ENCODE measurements at regions not wholly inside any gene's neighbourhood (a gene's known extent, or its start where the extent isn't known, plus 50 kb on each side); places are given as distances from the start of the nearest gene placed in this dataset.

DNA sequence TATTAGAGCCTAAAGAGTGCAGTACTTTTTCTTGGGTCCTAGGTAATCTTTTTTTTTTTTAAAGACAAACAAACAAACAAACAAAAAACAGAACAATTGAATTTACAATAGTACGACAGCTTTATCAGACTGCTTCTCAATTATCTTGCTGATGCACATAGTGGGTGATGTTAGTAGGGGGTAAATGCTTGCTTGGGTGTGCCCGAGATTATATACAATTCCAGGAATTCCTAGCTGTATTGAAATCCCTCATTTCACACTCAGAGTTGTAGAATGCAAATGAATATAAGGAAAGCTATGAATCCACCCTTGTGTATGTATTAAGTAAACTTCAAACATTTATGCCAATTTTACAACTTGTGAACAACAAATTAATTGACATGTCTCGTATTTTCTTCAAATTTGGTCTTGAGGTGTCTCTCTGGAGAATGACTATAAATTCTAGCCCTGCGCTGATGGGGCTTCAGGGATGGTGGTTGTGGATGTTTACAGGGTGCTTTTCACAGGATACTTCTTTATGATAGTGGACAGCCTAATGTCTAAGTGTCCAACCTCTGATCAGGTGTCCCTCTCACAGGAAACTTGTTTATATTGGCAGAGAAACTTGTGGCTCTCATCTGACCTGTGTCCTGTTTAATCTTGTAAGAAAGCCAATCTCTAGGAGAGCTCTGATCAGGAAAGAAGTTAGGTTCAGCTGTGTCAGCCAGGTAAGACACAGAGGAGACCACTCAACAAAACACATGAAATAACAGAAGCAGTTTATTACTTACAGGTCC is 61.9 kb upstream of the SLC39A10 start:
- Histone ChIP-seq H3K4me1 (ENCODE audit: control insufficient read depth in 1 of 2, insufficient read depth in 2 of 2, low read length in 2 of 2) (no peaks in the 10 kb centered on the region), H3K27ac (ENCODE audit: low read depth in 1 of 2, low read length in 2 of 2) (no peak overlapping the region), H3K36me3 (ENCODE audit: control insufficient read depth in 1 of 2, insufficient read depth in 2 of 2, low read length in 1 of 2) (no peaks in the 10 kb centered on the region), H3K27me3 (ENCODE audit: control insufficient read depth in 1 of 2, insufficient read depth in 2 of 2, low read length in 1 of 2) (no peaks in the 10 kb centered on the region), H3K4me3 (ENCODE audit: low read length in 2 of 2) (no peak overlapping the region), H3K9me3 (ENCODE audit: control insufficient read depth, low read length) (no peaks in the 10 kb centered on the region)
- 78 to 83% methylated on average over 4 of the region's 4 CpGs for WGBS, 2 donors
- ATAC-seq (ENCODE audit: low FRiP score) (no peak), DNase-seq (no peak)
- intact Hi-C loops (cut with DNase I), result no loop called here

GRCh38 chr2:195594248-195594647 is 62.8 kb upstream of the SLC39A10 start:
- Histone ChIP-seq H3K9me3 (ENCODE audit: control insufficient read depth, low read length) (no peaks in the 10 kb centered on the region), H3K27me3 (ENCODE audit: control insufficient read depth in 1 of 2, insufficient read depth in 2 of 2, low read length in 1 of 2) (no peaks in the 10 kb centered on the region), H3K27ac (ENCODE audit: low read depth in 1 of 2, low read length in 2 of 2) (no peak overlapping the region), H3K4me3 (ENCODE audit: low read length in 2 of 2) (no peak overlapping the region), H3K4me1 (ENCODE audit: control insufficient read depth in 1 of 2, insufficient read depth in 2 of 2, low read length in 2 of 2) (no peaks in the 10 kb centered on the region), H3K36me3 (ENCODE audit: control insufficient read depth in 1 of 2, insufficient read depth in 2 of 2, low read length in 1 of 2) (no peaks in the 10 kb centered on the region)
- DNase-seq (no peak), ATAC-seq (ENCODE audit: low FRiP score) (no peak)
- intact Hi-C loops (cut with DNase I), result no loop called here
- WGBS, 2 donors, result 55 to 58% methylated on average over 3 of the region's 3 CpGs

DNA sequence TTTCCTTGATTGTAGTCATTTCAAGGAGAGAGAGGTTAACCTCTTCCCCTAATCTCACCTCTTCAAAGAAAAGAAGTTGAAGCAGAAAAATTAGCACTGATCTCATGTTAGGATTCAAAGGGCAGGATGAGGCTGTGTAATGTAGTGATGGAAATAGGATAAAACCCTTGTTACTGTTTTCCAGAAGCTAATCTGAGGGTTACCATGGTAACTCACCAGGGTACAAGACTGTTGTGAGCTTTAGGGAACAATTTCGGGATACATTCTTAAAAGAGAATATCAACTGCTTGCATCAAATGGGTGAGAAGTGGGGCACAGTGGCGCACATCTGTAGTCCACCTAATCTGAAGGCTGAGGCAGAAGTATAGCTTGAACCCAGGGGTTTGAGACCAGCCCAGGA is 64.9 kb upstream of the SLC39A10 start:
- intact Hi-C loops (cut with DNase I), result no loop called here
- no peaks in the 10 kb centered on the region for H3K27me3 ChIP-seq (ENCODE audit: control insufficient read depth in 1 of 2, insufficient read depth in 2 of 2, low read length in 1 of 2)
- no peaks in the 10 kb centered on the region for H3K36me3 ChIP-seq (ENCODE audit: control insufficient read depth in 1 of 2, insufficient read depth in 2 of 2, low read length in 1 of 2)
- H3K27ac ChIP-seq (ENCODE audit: low read depth in 1 of 2, low read length in 2 of 2), result no peak overlapping the region
- DNase-seq, result no peak
- no peaks in the 10 kb centered on the region for H3K9me3 ChIP-seq (ENCODE audit: control insufficient read depth, low read length)
- no peak overlapping the region for H3K4me3 ChIP-seq (ENCODE audit: low read length in 2 of 2)
- no peaks in the 10 kb centered on the region for H3K4me1 ChIP-seq (ENCODE audit: control insufficient read depth in 1 of 2, insufficient read depth in 2 of 2, low read length in 2 of 2)
- no peak for ATAC-seq (ENCODE audit: low FRiP score)
- 84 to 95% methylated on average over 2 of the region's 2 CpGs for WGBS, 2 donors

- no peak for ATAC-seq (ENCODE audit: low FRiP score)
- Histone ChIP-seq H3K4me1 (ENCODE audit: control insufficient read depth in 1 of 2, insufficient read depth in 2 of 2, low read length in 2 of 2) (no peaks in the 10 kb centered on the region), H3K4me3 (ENCODE audit: low read length in 2 of 2) (no peak overlapping the region), H3K27me3 (ENCODE audit: control insufficient read depth in 1 of 2, insufficient read depth in 2 of 2, low read length in 1 of 2) (no peaks in the 10 kb centered on the region), H3K27ac (ENCODE audit: low read depth in 1 of 2, low read length in 2 of 2) (no peak overlapping the region), H3K9me3 (ENCODE audit: control insufficient read depth, low read length) (no peaks in the 10 kb centered on the region), H3K36me3 (ENCODE audit: control insufficient read depth in 1 of 2, insufficient read depth in 2 of 2, low read length in 1 of 2) (no peaks in the 10 kb centered on the region)
- DNase-seq, result no peak
- intact Hi-C loops (cut with DNase I), result no loop called here
- 88 to 94% methylated on average over 1 of the region's 1 CpG for WGBS, 2 donors
These were observed 66.2 kb upstream of the SLC39A10 start for GRCh38 chr2:195590861-195591205.

DNA sequence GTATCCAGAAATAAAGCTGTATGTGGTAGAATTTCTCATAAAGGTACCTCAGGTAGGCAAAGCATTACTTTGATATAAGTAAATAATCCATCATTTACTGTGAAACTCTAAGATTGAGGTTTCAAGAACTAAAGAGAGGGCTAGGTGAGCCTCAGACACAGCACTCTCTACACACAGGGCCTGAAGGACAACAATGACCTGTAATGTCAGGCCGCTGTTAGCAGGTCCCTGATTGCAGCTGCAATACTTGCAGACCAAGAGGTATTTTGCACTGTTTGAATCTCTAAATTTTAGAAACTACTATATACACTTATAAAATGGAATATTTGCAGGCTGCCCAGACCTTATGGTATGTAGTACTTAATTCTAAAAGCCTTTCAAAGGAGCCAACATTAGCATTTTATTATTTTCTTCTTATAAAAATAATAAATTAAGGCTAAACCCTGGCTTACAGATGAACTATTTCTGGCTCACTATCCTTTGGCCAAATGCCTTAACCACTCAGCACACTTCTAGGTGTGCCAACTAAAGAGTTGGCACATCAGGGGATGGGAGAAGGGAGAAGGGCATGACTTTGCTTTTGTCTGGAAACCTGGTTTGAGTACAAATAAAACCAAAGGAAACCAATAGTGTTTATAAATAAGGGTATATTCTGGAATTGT is 66.7 kb upstream of the SLC39A10 start:
- ATAC-seq (ENCODE audit: low FRiP score) (no peak), DNase-seq (no peak)
- Histone ChIP-seq H3K9me3 (ENCODE audit: control insufficient read depth, low read length) (no peaks in the 10 kb centered on the region), H3K27ac (ENCODE audit: low read depth in 1 of 2, low read length in 2 of 2) (no peak overlapping the region), H3K4me1 (ENCODE audit: control insufficient read depth in 1 of 2, insufficient read depth in 2 of 2, low read length in 2 of 2) (no peaks in the 10 kb centered on the region), H3K36me3 (ENCODE audit: control insufficient read depth in 1 of 2, insufficient read depth in 2 of 2, low read length in 1 of 2) (no peaks in the 10 kb centered on the region), H3K27me3 (ENCODE audit: control insufficient read depth in 1 of 2, insufficient read depth in 2 of 2, low read length in 1 of 2) (no peaks in the 10 kb centered on the region), H3K4me3 (ENCODE audit: low read length in 2 of 2) (no peak overlapping the region)
- 68 to 75% methylated on average over 1 of the region's 1 CpG for WGBS, 2 donors
- intact Hi-C loops (cut with DNase I), result no loop called here

GRCh38 chr2:195587966-195588365 is 69.1 kb upstream of the SLC39A10 start:
- WGBS, 2 donors, result 71 to 75% methylated on average over 5 of the region's 5 CpGs
- intact Hi-C loops (cut with DNase I), result no loop called here

GRCh38 chr2:195586062-195586714 is 70.8 kb upstream of the SLC39A10 start:
- WGBS, 2 donors, result 53 to 58% methylated on average over 1 of the region's 1 CpG
- H3K27ac ChIP-seq (ENCODE audit: low read depth in 1 of 2, low read length in 2 of 2), result no peak overlapping the region
- H3K27me3 ChIP-seq (ENCODE audit: control insufficient read depth in 1 of 2, insufficient read depth in 2 of 2, low read length in 1 of 2), result no peaks in the 10 kb centered on the region
- no peaks in the 10 kb centered on the region for H3K9me3 ChIP-seq (ENCODE audit: control insufficient read depth, low read length)
- intact Hi-C loops (cut with DNase I), result no loop called here
- H3K36me3 ChIP-seq (ENCODE audit: control insufficient read depth in 1 of 2, insufficient read depth in 2 of 2, low read length in 1 of 2), result no peaks in the 10 kb centered on the region
- no peak for DNase-seq
- no peaks in the 10 kb centered on the region for H3K4me1 ChIP-seq (ENCODE audit: control insufficient read depth in 1 of 2, insufficient read depth in 2 of 2, low read length in 2 of 2)
- H3K4me3 ChIP-seq (ENCODE audit: low read length in 2 of 2), result no peak overlapping the region
- no peak for ATAC-seq (ENCODE audit: low FRiP score)

More at GRCh38 chr2:195587966-195588365, 69.1 kb upstream of the SLC39A10 start:
- Histone ChIP-seq H3K4me1 (ENCODE audit: control insufficient read depth in 1 of 2, insufficient read depth in 2 of 2, low read length in 2 of 2) (no peaks in the 10 kb centered on the region), H3K27ac (ENCODE audit: low read depth in 1 of 2, low read length in 2 of 2) (no peak overlapping the region), H3K36me3 (ENCODE audit: control insufficient read depth in 1 of 2, insufficient read depth in 2 of 2, low read length in 1 of 2) (no peaks in the 10 kb centered on the region), H3K27me3 (ENCODE audit: control insufficient read depth in 1 of 2, insufficient read depth in 2 of 2, low read length in 1 of 2) (no peaks in the 10 kb centered on the region), H3K4me3 (ENCODE audit: low read length in 2 of 2) (no peak overlapping the region), H3K9me3 (ENCODE audit: control insufficient read depth, low read length) (no peaks in the 10 kb centered on the region)
- no peak for DNase-seq
- ATAC-seq (ENCODE audit: low FRiP score), result no peak

DNA sequence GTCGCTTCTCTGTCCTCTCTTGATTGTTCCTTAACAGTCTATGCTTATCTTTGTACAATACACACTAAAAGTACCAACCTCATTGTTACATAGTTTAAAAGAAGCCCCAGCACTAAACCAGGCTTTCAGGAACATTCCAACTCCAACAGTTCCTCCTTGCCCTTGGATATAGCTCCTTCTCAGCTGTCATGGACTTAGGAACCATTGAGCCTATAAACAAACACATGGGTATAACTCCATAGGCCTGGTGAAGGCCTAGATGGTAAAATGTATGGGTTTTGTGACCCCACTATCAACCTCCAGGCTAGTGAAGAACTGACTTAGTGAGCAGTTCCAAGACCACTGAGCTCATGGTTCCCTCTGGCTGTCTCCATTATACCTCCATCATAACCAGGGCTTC is 74.8 kb upstream of the SLC39A10 start:
- 77 to 89% methylated on average over 1 of the region's 1 CpG for WGBS, 2 donors
- no peak overlapping the region for H3K27ac ChIP-seq (ENCODE audit: low read depth in 1 of 2, low read length in 2 of 2)
- no peaks in the 10 kb centered on the region for H3K9me3 ChIP-seq (ENCODE audit: control insufficient read depth, low read length)
- DNase-seq (no peak), ATAC-seq (ENCODE audit: low FRiP score) (no peak)
- H3K4me1 ChIP-seq (ENCODE audit: control insufficient read depth in 1 of 2, insufficient read depth in 2 of 2, low read length in 2 of 2), result no peaks in the 10 kb centered on the region
- no peak overlapping the region for H3K4me3 ChIP-seq (ENCODE audit: low read length in 2 of 2)
- intact Hi-C loops (cut with DNase I), result loop anchor here in 1 of 2 donors (5.0 kb wide), 1 partner anchor 50 kb away; no protein-coding TSS in a partner anchor
- no peaks in the 10 kb centered on the region for H3K27me3 ChIP-seq (ENCODE audit: control insufficient read depth in 1 of 2, insufficient read depth in 2 of 2, low read length in 1 of 2)
- no peaks in the 10 kb centered on the region for H3K36me3 ChIP-seq (ENCODE audit: control insufficient read depth in 1 of 2, insufficient read depth in 2 of 2, low read length in 1 of 2)

All from aorta (tissue), 5 donors.